Subcutaneous abdominal adipose tissue (tissue), 5 donors: ENCODE measurements at regions not wholly inside any gene's neighbourhood (a gene's known extent, or its start where the extent isn't known, plus 50 kb on each side); places are given as distances from the start of the nearest gene placed in this dataset.
"Not testable (repeated sequence)": the region's sequence is repeated elsewhere in the genome, so short reads cannot be mapped to it uniquely, and the experiment has no call there.

ENCODE experiments used
- H3K27ac ChIP-seq: one replicate; pipeline ENCODE4 v1.7.0; 2013; ENCODE audit warnings: low read depth, mild to moderate bottlenecking, inconsistent platforms, low read length, moderate library complexity
- H3K27me3 ChIP-seq, 5 donors: one replicate each; pipeline ENCODE4 v1.7.0; 2013; ENCODE audit warnings: low read length in 5 of 5, inconsistent platforms in 1 of 5; ENCODE audit not compliant: control insufficient read depth in 5 of 5, insufficient read depth in 4 of 5
- H3K36me3 ChIP-seq, 5 donors: one replicate each; pipeline ENCODE4 v1.7.0; 2013; ENCODE audit warnings: low read length in 5 of 5; ENCODE audit not compliant: control insufficient read depth in 5 of 5, insufficient read depth in 5 of 5
- H3K4me1 ChIP-seq, 5 donors: one replicate each; pipeline ENCODE4 v1.7.0; 2013; ENCODE audit warnings: low read length in 5 of 5, mild to moderate bottlenecking in 3 of 5, moderate library complexity in 1 of 5; ENCODE audit not compliant: control insufficient read depth in 5 of 5, insufficient read depth in 5 of 5
- H3K4me3 ChIP-seq, 5 donors: one replicate each; pipeline ENCODE4 v1.7.0; 2013; ENCODE audit warnings: low read length in 5 of 5, low read depth in 1 of 5
- H3K9ac ChIP-seq, 5 donors: one replicate each; pipeline ENCODE4 v1.7.0; 2013; ENCODE audit warnings: low read length in 5 of 5, mild to moderate bottlenecking in 4 of 5, moderate library complexity in 3 of 5
- H3K9me3 ChIP-seq, 5 donors: one replicate each; pipeline ENCODE4 v1.7.0; 2013; ENCODE audit warnings: low read length in 5 of 5; ENCODE audit not compliant: control insufficient read depth in 5 of 5
- donor health status: healthy.
- donor health status: healthy.
- donor health status: healthy.
- donor health status: healthy.
- donor health status: healthy.

DNA sequence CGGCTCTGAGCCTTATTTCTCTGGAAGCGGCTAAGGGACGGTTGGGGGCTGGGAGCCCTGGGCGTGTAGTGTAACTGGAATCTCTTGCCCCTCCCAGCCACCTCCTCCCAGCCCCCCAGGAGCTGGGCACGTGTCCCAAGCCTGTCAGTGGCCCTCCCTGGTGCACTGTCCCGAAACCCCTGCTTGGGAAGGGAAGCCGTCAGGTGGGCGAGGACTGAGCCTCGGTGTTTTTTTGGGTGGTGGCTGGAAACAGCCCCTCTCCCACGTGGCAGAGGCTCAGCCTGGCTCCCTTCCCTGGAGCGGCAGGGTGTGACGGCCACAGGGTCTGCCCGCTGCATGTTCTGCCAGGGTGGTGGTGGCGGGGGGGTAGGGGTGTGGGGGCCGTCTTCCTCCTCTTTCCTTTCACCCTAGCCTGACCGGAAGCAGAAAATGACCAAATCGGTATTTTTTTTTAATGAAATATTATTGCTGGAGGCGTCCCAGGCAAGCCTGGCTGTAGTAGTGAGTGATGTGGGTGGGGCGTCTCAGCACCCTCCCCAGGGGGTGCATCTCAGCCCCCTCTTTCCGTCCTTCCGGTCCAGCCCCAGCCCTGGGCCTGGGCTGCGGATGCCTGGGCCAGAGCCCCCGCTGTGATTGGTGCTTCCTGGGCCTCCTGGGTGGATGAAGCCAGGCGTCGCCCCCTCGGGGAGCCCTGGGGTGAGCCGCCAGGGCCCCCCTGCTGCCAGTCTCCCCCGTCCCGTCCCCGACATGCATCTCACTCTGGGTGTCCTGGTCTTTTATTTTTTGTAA is 58.8 kb upstream of the GOLGA8A start:
- Histone ChIP-seq H3K9ac (no peak overlapping the region), H3K4me1 (peaks cover 0 to 25% (median 14%) of the 10 kb centered on the region in 5 donors), H3K4me3 (peak overlapping the region in 4 of 5 donors; percentile 26 to 42 (median 34)), H3K36me3 (no peaks in the 10 kb centered on the region), H3K9me3 (peaks cover 0 to 5% (median 3%) of the 10 kb centered on the region in 5 donors), H3K27ac (no peak overlapping the region), H3K27me3 (peaks cover 6 to 36% (median 18%) of the 10 kb centered on the region in 5 donors)

DNA sequence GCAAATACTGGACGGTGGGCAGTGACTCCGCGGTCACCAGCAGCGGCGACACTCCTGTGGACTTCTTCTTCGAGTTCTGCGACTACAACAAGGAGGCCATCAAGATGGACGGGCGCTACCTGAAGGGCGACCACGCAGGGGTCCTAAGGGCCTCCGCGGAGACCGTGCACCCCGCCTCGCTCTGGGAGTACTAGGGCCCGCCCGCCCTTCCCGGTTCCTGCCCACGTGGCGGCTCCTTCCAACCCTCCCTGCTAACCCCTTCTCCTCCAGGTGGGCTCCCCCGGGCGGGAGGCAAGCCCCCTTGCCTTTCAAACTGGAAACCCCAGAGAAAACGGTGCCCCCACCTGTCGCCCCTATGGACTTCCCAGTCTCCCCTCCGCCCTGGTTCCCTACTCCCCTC is 58.1 kb upstream of the GOLGA8A start:
- not testable (repeated sequence) for H3K9me3 ChIP-seq, H3K36me3 ChIP-seq, H3K9ac ChIP-seq, H3K27ac ChIP-seq
- Histone ChIP-seq H3K4me3 (peak overlapping the region in 1 of 5 donors; percentile 45), H3K4me1 (peaks cover 0 to 25% (median 14%) of the 10 kb centered on the region in 5 donors), H3K27me3 (peaks cover 6 to 42% (median 21%) of the 10 kb centered on the region in 5 donors)

DNA sequence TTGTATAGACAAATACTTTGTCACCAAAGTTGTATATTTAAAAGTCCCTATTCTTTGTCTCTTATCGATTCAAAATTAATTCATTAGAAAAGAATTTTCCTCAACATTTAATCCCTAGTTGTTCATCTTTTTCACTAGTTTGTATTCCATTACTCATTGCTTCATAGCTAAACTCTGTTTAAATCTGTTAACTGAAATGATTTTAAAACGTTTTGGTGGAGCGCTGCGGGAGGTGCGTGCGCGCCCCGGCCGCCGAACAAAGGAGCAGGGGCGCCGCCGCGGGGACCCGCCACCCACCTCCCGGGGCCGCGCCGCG is 56.4 kb upstream of the GOLGA8A start:
- no peak overlapping the region for H3K9ac ChIP-seq
- peaks cover 0 to 25% (median 14%) of the 10 kb centered on the region in 5 donors for H3K4me1 ChIP-seq
- no peaks in the 10 kb centered on the region for H3K36me3 ChIP-seq
- H3K27ac ChIP-seq = no peak overlapping the region
- peaks cover 6 to 40% (median 22%) of the 10 kb centered on the region in 5 donors for H3K27me3 ChIP-seq
- peaks cover 0 to 7% (median 4%) of the 10 kb centered on the region in 5 donors for H3K9me3 ChIP-seq
- peak overlapping the region in 1 of 5 donors; percentile 48 for H3K4me3 ChIP-seq

DNA sequence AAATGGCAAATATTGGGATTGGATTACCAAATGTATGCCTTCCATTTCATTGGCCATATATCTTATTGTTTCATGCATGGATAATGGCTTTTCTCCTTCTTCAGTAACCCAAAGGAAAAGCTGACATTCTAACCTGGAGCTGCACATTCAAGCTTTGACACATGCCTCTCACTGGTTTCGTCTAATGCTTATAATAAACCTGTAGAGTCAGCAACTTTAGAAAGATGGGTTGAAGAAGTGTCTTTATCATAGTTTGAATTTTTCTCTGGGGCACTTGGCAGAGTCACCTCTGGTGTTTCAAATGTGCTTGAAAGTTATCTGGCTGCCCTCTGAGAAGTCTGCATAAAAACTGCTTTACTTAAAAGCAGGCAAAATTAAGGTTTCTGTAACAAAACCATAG is 55.4 kb upstream of the GOLGA8A start:
- H3K9ac ChIP-seq = no peak overlapping the region
- H3K36me3 ChIP-seq = no peaks in the 10 kb centered on the region
- H3K4me3 ChIP-seq = no peak overlapping the region
- no peak overlapping the region for H3K27ac ChIP-seq
- peaks cover 0 to 25% (median 14%) of the 10 kb centered on the region in 5 donors for H3K4me1 ChIP-seq
- H3K9me3 ChIP-seq = peaks cover 0 to 7% (median 4%) of the 10 kb centered on the region in 5 donors
- peaks cover 6 to 37% (median 22%) of the 10 kb centered on the region in 5 donors for H3K27me3 ChIP-seq

DNA sequence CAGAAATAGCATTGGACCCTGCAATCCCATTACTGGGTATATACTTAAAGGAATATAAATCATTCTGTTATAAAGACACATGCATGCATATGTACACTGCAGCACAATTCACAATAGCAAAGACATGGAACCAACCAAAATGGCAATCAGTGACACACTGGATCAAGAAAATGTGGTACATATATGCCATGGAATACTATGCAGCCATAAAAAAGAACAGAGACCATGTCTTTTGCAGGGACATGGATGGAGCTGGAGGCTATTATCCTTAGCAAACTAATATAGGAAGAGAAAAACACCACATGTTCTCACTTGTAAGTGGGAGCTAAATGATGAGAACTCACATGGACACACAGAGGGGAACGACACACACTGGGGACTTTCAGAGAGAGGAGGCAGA is 53.9 kb upstream of the GOLGA8A start:
- H3K4me3 ChIP-seq, H3K9me3 ChIP-seq, H3K9ac ChIP-seq, H3K36me3 ChIP-seq, H3K27ac ChIP-seq: not testable (repeated sequence)
- H3K27me3 ChIP-seq = peaks cover 6 to 37% (median 22%) of the 10 kb centered on the region in 5 donors
- H3K4me1 ChIP-seq = peaks cover 0 to 22% (median 14%) of the 10 kb centered on the region in 5 donors

DNA sequence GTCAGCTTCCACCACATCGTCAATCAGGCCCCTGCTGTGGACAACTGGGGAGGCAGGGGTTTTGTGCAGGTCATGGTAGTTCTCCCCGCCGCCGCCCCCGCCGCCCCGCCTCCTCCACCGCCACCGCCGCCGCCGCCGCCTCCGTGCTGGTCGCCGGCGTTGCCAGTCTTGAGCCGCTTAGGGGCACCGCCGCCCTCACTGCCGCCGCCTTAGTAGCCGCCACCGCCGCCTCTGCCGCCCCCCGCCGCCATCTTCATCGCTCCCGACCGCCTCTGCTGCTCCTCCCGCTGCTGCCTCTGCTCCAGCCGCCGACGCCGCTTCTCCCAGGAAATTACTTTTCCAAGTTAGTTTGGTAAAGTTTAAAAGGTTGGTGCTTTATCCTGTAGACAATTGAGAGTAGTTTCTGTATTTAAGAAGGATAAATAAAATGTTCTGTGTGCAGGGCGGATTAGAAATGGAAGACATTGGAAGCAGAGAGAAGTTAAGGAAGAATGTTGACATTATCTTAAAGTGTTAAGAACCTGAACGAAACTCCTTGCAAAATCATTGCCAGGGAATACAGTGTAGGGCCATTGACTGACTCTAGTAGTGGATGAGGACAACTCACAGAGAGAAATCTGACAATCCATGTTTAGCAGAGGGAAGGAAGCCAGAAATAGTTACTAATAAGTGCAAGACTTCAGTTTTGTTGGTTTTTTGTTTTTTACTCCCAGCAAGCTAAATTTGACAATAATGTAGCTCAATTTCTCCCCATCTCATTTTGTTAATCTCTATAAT is 53.0 kb upstream of the GOLGA8A start:
- H3K27ac ChIP-seq = no peak overlapping the region
- H3K36me3 ChIP-seq = no peaks in the 10 kb centered on the region
- H3K4me3 ChIP-seq = no peak overlapping the region
- peaks cover 0 to 7% (median 4%) of the 10 kb centered on the region in 5 donors for H3K9me3 ChIP-seq
- H3K9ac ChIP-seq = no peak overlapping the region
- peaks cover 0 to 15% (median 9%) of the 10 kb centered on the region in 5 donors for H3K4me1 ChIP-seq
- H3K27me3 ChIP-seq = peaks cover 6 to 31% (median 22%) of the 10 kb centered on the region in 5 donors

DNA sequence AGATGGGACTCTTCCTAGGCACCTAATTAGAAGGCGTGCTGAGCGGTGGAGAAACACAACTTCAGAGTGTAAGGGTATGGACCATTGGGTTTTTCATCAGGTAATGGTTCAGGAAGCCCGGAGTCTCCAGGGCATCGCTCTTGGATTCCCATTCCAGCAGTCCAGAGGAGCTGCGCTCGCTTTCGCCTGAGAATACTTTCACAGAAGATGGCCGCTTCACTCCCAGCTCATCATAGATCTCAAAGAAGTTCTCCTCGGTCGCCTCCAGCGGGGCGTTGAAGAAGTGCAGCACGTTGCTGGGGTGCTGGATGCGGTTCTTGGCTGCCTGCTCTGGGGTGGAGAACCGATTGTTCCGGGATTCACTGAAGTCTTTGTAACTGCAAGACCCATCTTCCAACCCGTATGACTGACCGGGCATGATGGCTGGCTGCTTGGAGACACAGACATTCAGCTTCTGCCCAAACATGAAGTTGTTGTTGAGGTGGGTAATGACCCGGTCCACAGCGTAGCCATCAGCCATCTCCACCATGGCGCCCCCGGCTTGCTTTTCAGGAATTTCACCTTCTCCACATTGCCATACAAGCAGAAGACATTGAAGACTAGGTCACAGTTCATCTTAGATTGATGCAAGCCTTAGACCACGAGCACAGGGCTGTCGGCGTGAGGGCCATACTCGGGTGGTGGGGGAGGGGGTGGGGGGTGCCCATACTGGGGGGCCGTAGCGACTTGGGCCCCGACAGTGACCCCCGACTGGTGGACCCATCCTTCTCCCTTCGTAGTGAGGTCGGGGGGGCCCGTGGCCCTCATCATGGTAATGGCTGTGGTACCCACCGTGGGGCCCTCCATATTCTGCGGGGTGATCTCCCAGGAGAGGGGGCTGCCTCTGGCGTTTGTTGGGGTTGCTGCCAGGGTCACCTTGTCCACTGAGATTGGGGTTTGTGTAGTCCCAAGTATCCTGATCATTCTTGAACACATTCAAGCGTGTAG is 51.7 kb upstream of the GOLGA8A start:
- not testable (repeated sequence) for H3K4me3 ChIP-seq, H3K36me3 ChIP-seq, H3K27ac ChIP-seq, H3K9ac ChIP-seq, H3K9me3 ChIP-seq, H3K4me1 ChIP-seq
- H3K27me3 ChIP-seq = peaks cover 0 to 18% (median 12%) of the 10 kb centered on the region in 5 donors
